HEK293 (cell line): ENCODE measurements at regions not wholly inside any gene's neighbourhood (a gene's known extent, or its start where the extent isn't known, plus 50 kb on each side); places are given as distances from the start of the nearest gene placed in this dataset.

Source experiments
- CTCF ChIA-PET: fragments of 350-600 bp; formaldehyde crosslinking; extraction: SDS; loops from one replicate; lab custom pipeline; 2021; ENCODE audit warnings: antibody characterized with exemption; lab: Yijun Ruan, JAX
- POLR2A ChIA-PET: fragments of 300-600 bp; formaldehyde crosslinking; extraction: SDS; loops from one replicate; lab custom pipeline; 2020; ENCODE audit warnings: antibody characterized with exemption, inconsistent platforms; lab: Yijun Ruan, JAX
- H3K27ac ChIP-seq: fragments of 200-500 bp; sonication (Bioruptor generic); 2 replicates; pipeline ENCODE4 v1.5.1; 2014; ENCODE audit warnings: low read depth, low read length, control low read depth, inconsistent platforms; ENCODE audit errors: extremely low read depth
- H3K36me3 ChIP-seq, 2 experiments: fragments of 200-500 bp in 1 of 2; sonication (Bioruptor generic) in 1 of 2; 1 replicate in 1 of 2; 2 replicates in 1 of 2; pipeline ENCODE4 v1.5.1; 2014 to 2017; ENCODE audit warnings: inconsistent platforms in 2 of 2, low read length in 2 of 2; ENCODE audit not compliant: control insufficient read depth in 2 of 2, insufficient read depth in 1 of 2
- H3K4me1 ChIP-seq: fragments of 200-500 bp; sonication (Bioruptor generic); 2 replicates; pipeline ENCODE4 v1.5.1; 2014; ENCODE audit warnings: mild to moderate bottlenecking, low read length, inconsistent platforms; ENCODE audit not compliant: control insufficient read depth, insufficient read depth
- H3K4me3 ChIP-seq: 2 replicates; pipeline ENCODE4 v1.5.1; 2011; ENCODE audit warnings: low read depth, mild to moderate bottlenecking, control low read depth, low read length, moderate library complexity
- H3K9me3 ChIP-seq: fragments of 200-500 bp; sonication (Bioruptor generic); 2 replicates; pipeline ENCODE4 v1.5.1; 2014; ENCODE audit warnings: low read depth, low read length, inconsistent platforms; ENCODE audit not compliant: control insufficient read depth, insufficient read depth
- FEZF1 ChIP-seq: fragments of 450-650 bp; formaldehyde crosslinking; IDR thresholded peaks from 2 replicates; pipeline ENCODE4 v1.5.1; 2016; ENCODE audit warnings: missing biosample characterization, missing genetic modification characterization
- INSM2 ChIP-seq: fragments of 450-650 bp; formaldehyde crosslinking; IDR thresholded peaks from 2 replicates; pipeline ENCODE4 v1.5.1; 2016; ENCODE audit warnings: missing biosample characterization, missing genetic modification characterization
- KLF8 ChIP-seq: fragments of 450-650 bp; formaldehyde crosslinking; IDR thresholded peaks from 2 replicates; pipeline ENCODE4 v1.5.1; 2016; ENCODE audit warnings: missing biosample characterization, missing genetic modification characterization
- PRDM6 ChIP-seq: fragments of 450-650 bp; formaldehyde crosslinking; IDR thresholded peaks from 2 replicates; pipeline ENCODE4 v1.5.1; 2017; ENCODE audit warnings: missing biosample characterization, missing genetic modification characterization
- SP3 ChIP-seq: fragments of 450-650 bp; formaldehyde crosslinking; IDR thresholded peaks from 2 replicates; pipeline ENCODE4 v1.5.1; 2016; ENCODE audit warnings: missing biosample characterization, missing genetic modification characterization
- TRIM28 ChIP-seq: IDR thresholded peaks from 2 replicates; pipeline ENCODE4 v1.6.1; 2011; ENCODE audit warnings: low read length, control low read depth, borderline replicate concordance
- WT1 ChIP-seq: fragments of 450-650 bp; formaldehyde crosslinking; IDR thresholded peaks from 2 replicates; pipeline ENCODE4 v1.5.1; 2016; ENCODE audit warnings: missing biosample characterization, missing genetic modification characterization
- ZBTB49 ChIP-seq: fragments of 450-650 bp; formaldehyde crosslinking; IDR thresholded peaks from 2 replicates; pipeline ENCODE4 v1.5.1; 2016; ENCODE audit warnings: missing biosample characterization, missing genetic modification characterization, low read depth
- ZNF202 ChIP-seq: fragments of 450-650 bp; formaldehyde crosslinking; IDR thresholded peaks from 2 replicates; pipeline ENCODE4 v1.5.1; 2016; ENCODE audit warnings: missing biosample characterization, missing genetic modification characterization, borderline replicate concordance
- ZNF280C ChIP-seq: fragments of 450-650 bp; formaldehyde crosslinking; IDR thresholded peaks from 2 replicates; pipeline ENCODE4 v1.5.1; 2016; ENCODE audit warnings: missing biosample characterization, missing genetic modification characterization
- ZNF433 ChIP-seq: fragments of 450-650 bp; formaldehyde crosslinking; IDR thresholded peaks from 2 replicates; pipeline ENCODE4 v1.5.1; 2016; ENCODE audit warnings: missing biosample characterization, missing genetic modification characterization, low read depth
- ZNF518A ChIP-seq: fragments of 450-650 bp; formaldehyde crosslinking; conservative IDR thresholded peaks from 2 replicates; pipeline ENCODE4 v1.5.1; 2016; ENCODE audit warnings: low read depth, missing biosample characterization, missing genetic modification characterization
- ZNF561 ChIP-seq: fragments of 450-650 bp; IDR thresholded peaks from 2 replicates; pipeline ENCODE4 v1.5.1; 2018; ENCODE audit warnings: missing biosample characterization, missing genetic modification characterization, borderline replicate concordance
- ZNF610 ChIP-seq: fragments of 450-650 bp; formaldehyde crosslinking; IDR thresholded peaks from 2 replicates; pipeline ENCODE4 v1.5.1; 2016; ENCODE audit warnings: missing biosample characterization, missing genetic modification characterization, borderline replicate concordance
- ZNF660 ChIP-seq: fragments of 450-650 bp; IDR thresholded peaks from 2 replicates; pipeline ENCODE4 v1.5.1; 2018; ENCODE audit warnings: missing biosample characterization, mild to moderate bottlenecking, missing genetic modification characterization

GRCh38 chr5:2996687-2997086 is 245.2 kb upstream of the IRX2 start:
- ChIA-PET CTCF (no interaction called here), POLR2A (no interaction called here)

GRCh38 chr5:2996248-2996647 is 244.8 kb upstream of the IRX2 start:
- Histone ChIP-seq H3K4me3 (no peak overlapping the region), H3K9me3 (no peaks in the 10 kb centered on the region), H3K36me3 (no peaks in the 10 kb centered on the region), H3K4me1 (no peaks in the 10 kb centered on the region)
- CTCF ChIA-PET: no interaction called here
- TF ChIP-seq ZNF280C (tag by site-specific recombination): no peak
- TF ChIP-seq WT1 (tag by site-specific recombination): no peak
- TF ChIP-seq ZNF660 (tag by site-specific recombination): no peak
- TF ChIP-seq ZNF518A: no peak
- TF ChIP-seq, all 188 proteins: peak for 0
- POLR2A ChIA-PET: no interaction called here
- H3K27ac ChIP-seq: no peak overlapping the region

More at GRCh38 chr5:2996687-2997086, 245.2 kb upstream of the IRX2 start:
- Histone ChIP-seq H3K36me3 (no peaks in the 10 kb centered on the region), H3K9me3 (no peaks in the 10 kb centered on the region), H3K27ac (no peak overlapping the region), H3K4me1 (no peaks in the 10 kb centered on the region), H3K4me3 (no peak overlapping the region)
- TF ChIP-seq ZNF202 (tag by site-specific recombination) (no peak), ZNF610 (tag by site-specific recombination) (no peak), TRIM28 (no peak), ZNF433 (tag by site-specific recombination) (no peak), ZBTB49 (tag by site-specific recombination) (no peak), SP3 (no peak), FEZF1 (tag by site-specific recombination) (no peak)

- Histone ChIP-seq H3K27ac (no peak overlapping the region), H3K4me3 (no peak overlapping the region), H3K36me3 (no peaks in the 10 kb centered on the region), H3K4me1 (no peaks in the 10 kb centered on the region), H3K9me3 (no peaks in the 10 kb centered on the region)
- POLR2A ChIA-PET: no interaction called here
- CTCF ChIA-PET: no interaction called here
- no peak for TF ChIP-seq PRDM6 (tag by site-specific recombination)
- TF ChIP-seq INSM2: no peak
- no peak for TF ChIP-seq ZNF561 (tag by site-specific recombination)
- TF ChIP-seq KLF8: no peak
These were observed 244.2 kb upstream of the IRX2 start for GRCh38 chr5:2995667-2996066.
